ENCODE measurements at regions not wholly inside any gene's neighbourhood (a gene's known extent, or its start where the extent isn't known, plus 50 kb on each side); places are given as distances from the start of the nearest gene placed in this dataset.

DNA sequence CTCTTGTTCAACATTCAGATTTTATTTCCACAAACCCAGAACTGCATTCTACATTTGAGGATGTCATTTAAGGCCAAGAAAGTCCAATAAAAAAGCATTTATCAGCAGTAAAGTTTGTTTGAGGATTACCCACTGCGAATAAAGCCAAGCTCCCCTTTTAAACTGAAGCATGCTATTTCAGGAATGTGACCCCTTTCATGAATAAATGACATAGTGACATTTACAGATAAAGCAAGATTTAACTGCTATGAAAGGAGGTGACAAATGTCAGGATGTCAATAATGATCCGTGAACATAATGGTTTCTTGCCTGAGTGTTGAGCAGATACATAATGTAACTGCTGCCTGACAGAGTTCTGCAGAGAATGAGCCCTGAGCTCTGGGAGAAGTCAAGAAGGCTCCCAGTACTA lies 146.3 kb downstream of the TDRD15 start:
- Histone ChIP-seq H2AK5ac (ENCODE audit: low read depth, low read length) (no peak overlapping the region), H3K36me3 (replicated peaks in 1 of 2; ENCODE audit: control insufficient read depth in 2 of 2, insufficient read depth in 2 of 2, low read length in 2 of 2) (no peaks in the 10 kb centered on the region), H2BK5ac (ENCODE audit: low read length) (no peak overlapping the region), H2BK120ac (ENCODE audit: low read depth, low read length) (no peak overlapping the region), H3K4me1 (ENCODE audit: control insufficient read depth in 2 of 2, insufficient read depth in 1 of 2, low read depth in 1 of 2, low read length in 2 of 2) (peaks cover 12 to 28% of the 10 kb centered on the region in 2 donors), H3K4me3 (ENCODE audit: low read length in 2 of 2) (no peak overlapping the region), H2AFZ (ENCODE audit: low read length) (no peak overlapping the region), H3K79me1 (ENCODE audit: low read depth, low read length) (no peaks in the 10 kb centered on the region), H2BK12ac (ENCODE audit: low read length) (no peak overlapping the region), H3K14ac (ENCODE audit: low read length) (no peak overlapping the region), H3K9me3 (replicated peaks in 1 of 2; ENCODE audit: control insufficient read depth in 2 of 2, insufficient read depth in 1 of 2, low read depth in 1 of 2, low read length in 2 of 2) (no peaks in the 10 kb centered on the region), H3K27me3 (ENCODE audit: control insufficient read depth in 3 of 3, insufficient read depth in 3 of 3, low read depth in 1 of 3, low read length in 3 of 3) (no peaks in the 10 kb centered on the region), H3K27ac (replicated peaks; ENCODE audit: low read length) (no peak overlapping the region), H3K23ac (ENCODE audit: low read depth, low read length, poor library complexity) (no peak overlapping the region), H4K8ac (ENCODE audit: low read depth, low read length) (no peak overlapping the region), H2BK15ac (ENCODE audit: low read length) (no peak overlapping the region), H3K18ac (ENCODE audit: low read length) (no peak overlapping the region), H3K4ac (ENCODE audit: low read length) (no peak overlapping the region), H4K91ac (ENCODE audit: low read depth, low read length, poor library complexity) (no peak overlapping the region), H3K9ac (ENCODE audit: low read depth, low read length, poor library complexity) (no peak overlapping the region), H3K4me2 (ENCODE audit: insufficient read depth, low read length, poor library complexity, severe bottlenecking) (no peak overlapping the region)
- WGBS, 2 donors (ENCODE audit: extremely low coverage in 2 of 2, insufficient read length in 2 of 2, insufficient replicate concordance in 1 of 2) = no CpG with 5 or more reads among the region's 2 CpGs
- DNase-seq (ENCODE audit: low spot score) = peak; percentile 37

DNA sequence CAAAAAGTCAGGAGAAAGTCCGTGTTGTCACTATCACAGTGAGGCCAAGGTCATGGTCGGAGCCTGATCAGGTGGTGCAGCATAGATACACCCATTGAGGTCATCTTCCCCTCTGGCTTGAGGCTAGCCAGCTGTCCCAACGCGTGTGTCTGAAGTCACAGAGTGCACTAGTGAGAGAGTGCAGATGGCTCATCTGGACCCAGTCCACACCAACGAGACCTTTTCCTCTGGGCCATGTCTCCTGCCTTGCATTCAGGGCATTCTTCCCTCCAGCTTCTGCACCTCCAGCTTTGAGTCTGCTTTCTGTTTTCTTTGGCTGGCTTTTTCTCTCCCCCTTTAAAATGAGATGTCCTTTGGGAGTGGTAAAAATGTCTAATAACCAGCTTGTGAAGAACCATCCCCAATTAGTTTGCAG lies 146.9 kb downstream of the TDRD15 start:
- H3K79me1 ChIP-seq (ENCODE audit: low read depth, low read length) = no peaks in the 10 kb centered on the region
- H3K36me3 ChIP-seq (replicated peaks in 1 of 2; ENCODE audit: control insufficient read depth in 2 of 2, insufficient read depth in 2 of 2, low read length in 2 of 2) = no peaks in the 10 kb centered on the region
- H3K4me2 ChIP-seq (ENCODE audit: insufficient read depth, low read length, poor library complexity, severe bottlenecking) = no peak overlapping the region
- H3K27me3 ChIP-seq (ENCODE audit: control insufficient read depth in 3 of 3, insufficient read depth in 3 of 3, low read depth in 1 of 3, low read length in 3 of 3) = no peaks in the 10 kb centered on the region
- no peak overlapping the region for H3K14ac ChIP-seq (ENCODE audit: low read length)
- peak overlapping the region; percentile 28 for H3K18ac ChIP-seq (ENCODE audit: low read length)
- DNase-seq (ENCODE audit: low spot score) = no peak
- H2BK15ac ChIP-seq (ENCODE audit: low read length) = no peak overlapping the region
- H2AK5ac ChIP-seq (ENCODE audit: low read depth, low read length) = no peak overlapping the region
- H3K4ac ChIP-seq (ENCODE audit: low read length) = no peak overlapping the region
- H3K9ac ChIP-seq (ENCODE audit: low read depth, low read length, poor library complexity) = no peak overlapping the region
- no peaks in the 10 kb centered on the region for H3K9me3 ChIP-seq (replicated peaks in 1 of 2; ENCODE audit: control insufficient read depth in 2 of 2, insufficient read depth in 1 of 2, low read depth in 1 of 2, low read length in 2 of 2)
- no peak overlapping the region for H4K91ac ChIP-seq (ENCODE audit: low read depth, low read length, poor library complexity)
- H3K4me1 ChIP-seq (ENCODE audit: control insufficient read depth in 2 of 2, insufficient read depth in 1 of 2, low read depth in 1 of 2, low read length in 2 of 2) = peaks cover 12 to 28% of the 10 kb centered on the region in 2 donors
- no peak overlapping the region for H2BK12ac ChIP-seq (ENCODE audit: low read length)
- no peak overlapping the region for H2AFZ ChIP-seq (ENCODE audit: low read length)
- no peak overlapping the region for H4K8ac ChIP-seq (ENCODE audit: low read depth, low read length)
- WGBS, 2 donors (ENCODE audit: extremely low coverage in 2 of 2, insufficient read length in 2 of 2, insufficient replicate concordance in 1 of 2) = no CpG with 5 or more reads among the region's 5 CpGs
- no peak overlapping the region for H2BK5ac ChIP-seq (ENCODE audit: low read length)
- no peak overlapping the region for H3K27ac ChIP-seq (replicated peaks; ENCODE audit: low read length)
- no peak overlapping the region for H3K23ac ChIP-seq (ENCODE audit: low read depth, low read length, poor library complexity)
- no peak overlapping the region for H3K4me3 ChIP-seq (ENCODE audit: low read length in 2 of 2)
- no peak overlapping the region for H2BK120ac ChIP-seq (ENCODE audit: low read depth, low read length)

DNA sequence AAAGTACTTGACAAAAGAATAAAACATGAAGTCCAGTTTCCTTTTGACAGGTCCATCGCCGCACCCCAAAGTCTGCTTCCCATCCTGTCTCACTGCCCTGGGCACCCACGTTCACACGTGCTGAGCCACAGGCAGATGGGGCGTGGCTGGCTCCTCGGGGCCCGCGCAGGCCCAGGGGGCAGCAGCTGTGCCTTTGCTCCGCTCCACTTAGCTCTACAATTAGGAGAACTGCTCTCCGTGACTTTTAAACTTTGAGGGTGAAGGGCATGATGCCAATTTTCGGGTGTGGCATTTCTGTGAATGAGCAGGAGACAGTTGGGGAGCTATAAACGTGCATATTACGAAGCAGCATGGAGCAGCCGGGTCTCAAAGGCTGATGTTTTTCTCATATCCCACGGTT lies 152.4 kb downstream of the TDRD15 start:
- no peak overlapping the region for H3K27ac ChIP-seq (replicated peaks; ENCODE audit: low read length)
- H3K9ac ChIP-seq (ENCODE audit: low read depth, low read length, poor library complexity) = no peak overlapping the region
- no peak overlapping the region for H4K91ac ChIP-seq (ENCODE audit: low read depth, low read length, poor library complexity)
- H3K9me3 ChIP-seq (replicated peaks in 1 of 2; ENCODE audit: control insufficient read depth in 2 of 2, insufficient read depth in 1 of 2, low read depth in 1 of 2, low read length in 2 of 2) = no peaks in the 10 kb centered on the region
- no peak overlapping the region for H2BK5ac ChIP-seq (ENCODE audit: low read length)
- no peaks in the 10 kb centered on the region for H3K36me3 ChIP-seq (replicated peaks in 1 of 2; ENCODE audit: control insufficient read depth in 2 of 2, insufficient read depth in 2 of 2, low read length in 2 of 2)
- H4K8ac ChIP-seq (ENCODE audit: low read depth, low read length) = no peak overlapping the region
- H3K18ac ChIP-seq (ENCODE audit: low read length) = no peak overlapping the region
- H2AK5ac ChIP-seq (ENCODE audit: low read depth, low read length) = no peak overlapping the region
- H2BK15ac ChIP-seq (ENCODE audit: low read length) = no peak overlapping the region
- peaks cover 1 to 15% of the 10 kb centered on the region in 2 donors for H3K4me1 ChIP-seq (ENCODE audit: control insufficient read depth in 2 of 2, insufficient read depth in 1 of 2, low read depth in 1 of 2, low read length in 2 of 2)
- no peak overlapping the region for H3K4me2 ChIP-seq (ENCODE audit: insufficient read depth, low read length, poor library complexity, severe bottlenecking)
- H2BK12ac ChIP-seq (ENCODE audit: low read length) = no peak overlapping the region
- no peak overlapping the region for H3K4ac ChIP-seq (ENCODE audit: low read length)
- no peak for DNase-seq (ENCODE audit: low spot score)
- no CpG with 5 or more reads among the region's 15 CpGs for WGBS, 2 donors (ENCODE audit: extremely low coverage in 2 of 2, insufficient read length in 2 of 2, insufficient replicate concordance in 1 of 2)
- H3K79me1 ChIP-seq (ENCODE audit: low read depth, low read length) = no peaks in the 10 kb centered on the region
- no peak overlapping the region for H3K14ac ChIP-seq (ENCODE audit: low read length)
- no peak overlapping the region for H3K23ac ChIP-seq (ENCODE audit: low read depth, low read length, poor library complexity)
- H3K27me3 ChIP-seq (ENCODE audit: control insufficient read depth in 3 of 3, insufficient read depth in 3 of 3, low read depth in 1 of 3, low read length in 3 of 3) = no peaks in the 10 kb centered on the region
- H2BK120ac ChIP-seq (ENCODE audit: low read depth, low read length) = no peak overlapping the region
- H3K4me3 ChIP-seq (ENCODE audit: low read length in 2 of 2) = no peak overlapping the region
- H2AFZ ChIP-seq (ENCODE audit: low read length) = no peak overlapping the region

DNA sequence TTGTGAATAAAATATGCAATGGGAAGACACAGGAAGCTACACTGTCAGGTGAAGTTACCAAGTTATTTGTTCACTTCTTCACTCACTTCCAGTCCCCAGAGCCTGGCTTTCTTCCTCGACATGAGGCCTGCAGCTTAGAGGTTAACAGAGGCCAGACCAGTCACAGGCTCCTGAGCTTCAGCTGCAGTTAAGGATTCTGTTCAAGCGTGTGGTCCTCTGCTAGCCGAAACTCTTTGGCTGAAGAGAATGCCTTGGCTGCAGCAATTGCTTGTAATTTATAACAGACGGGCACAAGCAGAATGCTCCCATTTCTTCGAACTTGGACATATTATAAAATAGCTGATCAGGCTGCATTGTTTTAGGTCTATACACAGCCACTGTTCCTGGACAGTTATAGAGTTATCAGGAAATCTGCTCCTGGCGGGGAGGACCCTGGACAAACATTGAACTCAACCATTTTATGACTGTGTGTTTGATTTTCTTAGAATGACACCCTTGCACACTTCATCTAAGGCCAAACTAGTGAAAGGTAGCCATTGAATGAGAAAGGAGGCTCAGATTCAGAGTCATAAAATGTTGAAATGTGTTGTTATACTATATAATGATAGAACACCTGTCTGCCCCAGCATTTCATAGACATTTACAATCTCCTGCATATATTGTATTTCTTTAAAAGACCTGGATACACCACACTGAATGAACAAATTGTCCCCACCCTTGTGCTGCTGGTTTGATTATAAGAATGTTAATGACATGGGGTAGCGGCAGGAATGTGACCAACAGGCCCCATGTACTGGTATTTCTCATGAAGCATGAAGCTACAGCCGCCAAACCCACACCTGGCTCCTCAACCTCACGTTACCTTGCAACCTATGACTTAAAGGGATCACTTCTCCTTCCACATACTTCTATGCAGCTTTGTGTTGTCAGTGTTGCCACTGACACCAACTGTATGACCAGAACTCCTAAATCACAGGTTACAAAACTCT lies 153.6 kb downstream of the TDRD15 start:
- Histone ChIP-seq H2AFZ (ENCODE audit: low read length) (no peak overlapping the region), H2BK15ac (ENCODE audit: low read length) (no peak overlapping the region), H2BK120ac (ENCODE audit: low read depth, low read length) (no peak overlapping the region), H3K4me2 (ENCODE audit: insufficient read depth, low read length, poor library complexity, severe bottlenecking) (no peak overlapping the region), H3K4me3 (ENCODE audit: low read length in 2 of 2) (no peak overlapping the region), H3K23ac (ENCODE audit: low read depth, low read length, poor library complexity) (no peak overlapping the region), H4K8ac (ENCODE audit: low read depth, low read length) (no peak overlapping the region), H3K14ac (ENCODE audit: low read length) (no peak overlapping the region), H3K9ac (ENCODE audit: low read depth, low read length, poor library complexity) (no peak overlapping the region), H3K4me1 (ENCODE audit: control insufficient read depth in 2 of 2, insufficient read depth in 1 of 2, low read depth in 1 of 2, low read length in 2 of 2) (peaks cover 3 to 26% of the 10 kb centered on the region in 2 donors), H3K79me1 (ENCODE audit: low read depth, low read length) (no peaks in the 10 kb centered on the region), H3K27ac (replicated peaks; ENCODE audit: low read length) (no peak overlapping the region), H3K4ac (ENCODE audit: low read length) (no peak overlapping the region), H3K27me3 (ENCODE audit: control insufficient read depth in 3 of 3, insufficient read depth in 3 of 3, low read depth in 1 of 3, low read length in 3 of 3) (no peaks in the 10 kb centered on the region), H3K18ac (ENCODE audit: low read length) (no peak overlapping the region), H2BK12ac (ENCODE audit: low read length) (no peak overlapping the region), H3K36me3 (replicated peaks in 1 of 2; ENCODE audit: control insufficient read depth in 2 of 2, insufficient read depth in 2 of 2, low read length in 2 of 2) (no peaks in the 10 kb centered on the region), H4K91ac (ENCODE audit: low read depth, low read length, poor library complexity) (no peak overlapping the region), H3K9me3 (replicated peaks in 1 of 2; ENCODE audit: control insufficient read depth in 2 of 2, insufficient read depth in 1 of 2, low read depth in 1 of 2, low read length in 2 of 2) (no peaks in the 10 kb centered on the region), H2BK5ac (ENCODE audit: low read length) (no peak overlapping the region), H2AK5ac (ENCODE audit: low read depth, low read length) (no peak overlapping the region)
- DNase-seq (ENCODE audit: low spot score) = no peak
- WGBS, 2 donors (ENCODE audit: extremely low coverage in 2 of 2, insufficient read length in 2 of 2, insufficient replicate concordance in 1 of 2) = no CpG with 5 or more reads among the region's 9 CpGs
